ENCODE measurements at regions not wholly inside any gene's neighbourhood (a gene's known extent, or its start where the extent isn't known, plus 50 kb on each side); places are given as distances from the start of the nearest gene placed in this dataset.

DNA sequence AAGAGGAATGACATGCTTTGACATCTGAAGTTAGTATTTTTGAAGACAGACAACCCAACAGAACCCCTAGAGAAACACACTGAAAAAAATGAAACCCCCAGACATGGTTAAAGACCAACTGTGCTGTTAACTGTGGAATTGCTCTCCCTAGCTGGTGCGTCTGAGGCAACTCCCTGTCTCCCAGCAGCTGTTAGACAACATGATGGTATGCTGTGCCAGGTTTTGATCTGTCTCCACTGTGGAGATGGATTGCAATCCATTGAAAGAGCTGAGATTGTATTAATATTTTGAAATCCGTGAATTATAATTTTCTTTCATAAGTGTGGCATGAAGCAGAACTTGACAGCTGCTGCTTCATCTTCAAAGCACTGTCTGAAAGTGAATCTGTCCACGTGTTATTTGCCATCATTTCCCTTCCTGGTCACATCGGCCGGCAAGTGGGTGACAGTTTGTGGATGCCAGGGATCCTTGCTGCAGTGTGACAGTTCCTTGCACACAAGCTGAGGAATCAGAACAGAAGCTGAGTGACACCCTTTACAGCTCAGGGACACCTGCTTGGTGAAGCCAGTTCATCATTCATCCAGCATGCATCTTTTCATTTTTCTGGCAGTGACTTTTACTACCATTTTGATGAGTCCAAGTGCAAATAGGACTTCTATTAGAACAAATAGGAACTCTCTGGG lies 58.2 kb upstream of the ACSL3 start:
- no peaks in the 10 kb centered on the region for H3K27me3 Mint-ChIP-seq (ENCODE audit: low read depth)
- no peak overlapping the region for H3K4me3 Mint-ChIP-seq
- ATAC-seq (no peak), DNase-seq (ENCODE audit: low spot score) (no peak)
- peaks cover 4% of the 10 kb centered on the region; the same call in 1 of the 2 replicates for H3K4me1 Mint-ChIP-seq
- H3K27ac Mint-ChIP-seq, result no peak overlapping the region
- H3K9me3 Mint-ChIP-seq, result no peaks in the 10 kb centered on the region
- ChIA-PET POLR2A (no interaction called here), CTCF (no interaction called here)
- TF ChIP-seq, protein P1, sequence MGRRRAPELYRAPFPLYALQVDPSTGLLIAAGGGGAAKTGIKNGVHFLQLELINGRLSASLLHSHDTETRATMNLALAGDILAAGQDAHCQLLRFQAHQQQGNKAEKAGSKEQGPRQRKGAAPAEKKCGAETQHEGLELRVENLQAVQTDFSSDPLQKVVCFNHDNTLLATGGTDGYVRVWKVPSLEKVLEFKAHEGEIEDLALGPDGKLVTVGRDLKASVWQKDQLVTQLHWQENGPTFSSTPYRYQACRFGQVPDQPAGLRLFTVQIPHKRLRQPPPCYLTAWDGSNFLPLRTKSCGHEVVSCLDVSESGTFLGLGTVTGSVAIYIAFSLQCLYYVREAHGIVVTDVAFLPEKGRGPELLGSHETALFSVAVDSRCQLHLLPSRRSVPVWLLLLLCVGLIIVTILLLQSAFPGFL (CRISPR knock-in tag; IDR thresholded peaks at IDR 0.05; ENCODE audit: borderline replicate concordance), result no peak
- TF ChIP-seq, protein P2, sequence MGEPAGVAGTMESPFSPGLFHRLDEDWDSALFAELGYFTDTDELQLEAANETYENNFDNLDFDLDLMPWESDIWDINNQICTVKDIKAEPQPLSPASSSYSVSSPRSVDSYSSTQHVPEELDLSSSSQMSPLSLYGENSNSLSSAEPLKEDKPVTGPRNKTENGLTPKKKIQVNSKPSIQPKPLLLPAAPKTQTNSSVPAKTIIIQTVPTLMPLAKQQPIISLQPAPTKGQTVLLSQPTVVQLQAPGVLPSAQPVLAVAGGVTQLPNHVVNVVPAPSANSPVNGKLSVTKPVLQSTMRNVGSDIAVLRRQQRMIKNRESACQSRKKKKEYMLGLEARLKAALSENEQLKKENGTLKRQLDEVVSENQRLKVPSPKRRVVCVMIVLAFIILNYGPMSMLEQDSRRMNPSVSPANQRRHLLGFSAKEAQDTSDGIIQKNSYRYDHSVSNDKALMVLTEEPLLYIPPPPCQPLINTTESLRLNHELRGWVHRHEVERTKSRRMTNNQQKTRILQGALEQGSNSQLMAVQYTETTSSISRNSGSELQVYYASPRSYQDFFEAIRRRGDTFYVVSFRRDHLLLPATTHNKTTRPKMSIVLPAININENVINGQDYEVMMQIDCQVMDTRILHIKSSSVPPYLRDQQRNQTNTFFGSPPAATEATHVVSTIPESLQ (CRISPR knock-in tag; IDR thresholded peaks at IDR 0.05), result no peak
- TF ChIP-seq ZNF219 (CRISPR knock-in tag; IDR thresholded peaks at IDR 0.05; ENCODE audit: borderline replicate concordance), result no peak
- TF ChIP-seq GABPB1 (CRISPR knock-in tag; IDR thresholded peaks at IDR 0.05), result 0 out of 2 replicates have a peak, but pooled peaks have one; percentile 10
- H3K36me3 Mint-ChIP-seq, result no peaks in the 10 kb centered on the region

DNA sequence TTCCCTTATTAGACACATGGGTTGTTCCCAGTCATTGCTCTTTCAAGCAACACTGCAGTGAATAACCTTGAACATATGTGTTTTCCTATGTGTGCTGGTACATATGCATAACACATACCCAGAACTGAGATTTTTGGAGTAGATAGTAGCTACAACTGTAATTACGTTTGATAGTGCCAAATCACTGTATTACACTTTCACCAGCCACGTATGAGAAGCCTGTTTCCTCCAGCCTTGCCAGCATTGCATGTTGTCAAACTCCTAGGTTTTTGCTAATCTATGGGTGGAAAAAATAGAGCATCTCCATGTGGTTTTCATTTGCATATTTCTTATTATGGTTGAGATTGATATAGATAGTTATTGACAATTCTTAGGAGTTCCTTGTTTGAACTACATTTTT lies 56.5 kb upstream of the ACSL3 start:
- Mint-ChIP-seq H3K4me1 (peaks cover 4% of the 10 kb centered on the region; the same call in 1 of the 2 replicates), H3K4me3 (no peak overlapping the region), H3K27ac (no peak overlapping the region), H3K9me3 (no peaks in the 10 kb centered on the region), H3K27me3 (ENCODE audit: low read depth) (no peaks in the 10 kb centered on the region), H3K36me3 (no peaks in the 10 kb centered on the region)
- ChIA-PET POLR2A (interaction anchor here (0.5 kb wide), 1 partner anchor 56 kb away, joined by 6 read pairs; no protein-coding TSS in a partner anchor), CTCF (no interaction called here)
- ATAC-seq, result no peak
- TF ChIP-seq, protein P3, sequence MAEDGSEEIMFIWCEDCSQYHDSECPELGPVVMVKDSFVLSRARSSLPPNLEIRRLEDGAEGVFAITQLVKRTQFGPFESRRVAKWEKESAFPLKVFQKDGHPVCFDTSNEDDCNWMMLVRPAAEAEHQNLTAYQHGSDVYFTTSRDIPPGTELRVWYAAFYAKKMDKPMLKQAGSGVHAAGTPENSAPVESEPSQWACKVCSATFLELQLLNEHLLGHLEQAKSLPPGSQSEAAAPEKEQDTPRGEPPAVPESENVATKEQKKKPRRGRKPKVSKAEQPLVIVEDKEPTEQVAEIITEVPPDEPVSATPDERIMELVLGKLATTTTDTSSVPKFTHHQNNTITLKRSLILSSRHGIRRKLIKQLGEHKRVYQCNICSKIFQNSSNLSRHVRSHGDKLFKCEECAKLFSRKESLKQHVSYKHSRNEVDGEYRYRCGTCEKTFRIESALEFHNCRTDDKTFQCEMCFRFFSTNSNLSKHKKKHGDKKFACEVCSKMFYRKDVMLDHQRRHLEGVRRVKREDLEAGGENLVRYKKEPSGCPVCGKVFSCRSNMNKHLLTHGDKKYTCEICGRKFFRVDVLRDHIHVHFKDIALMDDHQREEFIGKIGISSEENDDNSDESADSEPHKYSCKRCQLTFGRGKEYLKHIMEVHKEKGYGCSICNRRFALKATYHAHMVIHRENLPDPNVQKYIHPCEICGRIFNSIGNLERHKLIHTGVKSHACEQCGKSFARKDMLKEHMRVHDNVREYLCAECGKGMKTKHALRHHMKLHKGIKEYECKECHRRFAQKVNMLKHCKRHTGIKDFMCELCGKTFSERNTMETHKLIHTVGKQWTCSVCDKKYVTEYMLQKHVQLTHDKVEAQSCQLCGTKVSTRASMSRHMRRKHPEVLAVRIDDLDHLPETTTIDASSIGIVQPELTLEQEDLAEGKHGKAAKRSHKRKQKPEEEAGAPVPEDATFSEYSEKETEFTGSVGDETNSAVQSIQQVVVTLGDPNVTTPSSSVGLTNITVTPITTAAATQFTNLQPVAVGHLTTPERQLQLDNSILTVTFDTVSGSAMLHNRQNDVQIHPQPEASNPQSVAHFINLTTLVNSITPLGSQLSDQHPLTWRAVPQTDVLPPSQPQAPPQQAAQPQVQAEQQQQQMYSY (CRISPR knock-in tag; IDR thresholded peaks at IDR 0.05), result no peak
- TF ChIP-seq, protein P4, sequence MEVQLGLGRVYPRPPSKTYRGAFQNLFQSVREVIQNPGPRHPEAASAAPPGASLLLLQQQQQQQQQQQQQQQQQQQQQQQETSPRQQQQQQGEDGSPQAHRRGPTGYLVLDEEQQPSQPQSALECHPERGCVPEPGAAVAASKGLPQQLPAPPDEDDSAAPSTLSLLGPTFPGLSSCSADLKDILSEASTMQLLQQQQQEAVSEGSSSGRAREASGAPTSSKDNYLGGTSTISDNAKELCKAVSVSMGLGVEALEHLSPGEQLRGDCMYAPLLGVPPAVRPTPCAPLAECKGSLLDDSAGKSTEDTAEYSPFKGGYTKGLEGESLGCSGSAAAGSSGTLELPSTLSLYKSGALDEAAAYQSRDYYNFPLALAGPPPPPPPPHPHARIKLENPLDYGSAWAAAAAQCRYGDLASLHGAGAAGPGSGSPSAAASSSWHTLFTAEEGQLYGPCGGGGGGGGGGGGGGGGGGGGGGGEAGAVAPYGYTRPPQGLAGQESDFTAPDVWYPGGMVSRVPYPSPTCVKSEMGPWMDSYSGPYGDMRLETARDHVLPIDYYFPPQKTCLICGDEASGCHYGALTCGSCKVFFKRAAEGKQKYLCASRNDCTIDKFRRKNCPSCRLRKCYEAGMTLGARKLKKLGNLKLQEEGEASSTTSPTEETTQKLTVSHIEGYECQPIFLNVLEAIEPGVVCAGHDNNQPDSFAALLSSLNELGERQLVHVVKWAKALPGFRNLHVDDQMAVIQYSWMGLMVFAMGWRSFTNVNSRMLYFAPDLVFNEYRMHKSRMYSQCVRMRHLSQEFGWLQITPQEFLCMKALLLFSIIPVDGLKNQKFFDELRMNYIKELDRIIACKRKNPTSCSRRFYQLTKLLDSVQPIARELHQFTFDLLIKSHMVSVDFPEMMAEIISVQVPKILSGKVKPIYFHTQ (CRISPR knock-in tag; IDR thresholded peaks at IDR 0.05), result no peak
- no peak for TF ChIP-seq IRF2 (CRISPR knock-in tag; IDR thresholded peaks at IDR 0.05; ENCODE audit: borderline replicate concordance, low read depth)
- TF ChIP-seq ZNF416 (CRISPR knock-in tag; IDR thresholded peaks at IDR 0.05), result no peak
- TF ChIP-seq HMGA2 (CRISPR knock-in tag; IDR thresholded peaks at IDR 0.05), result no peak
- DNase-seq (ENCODE audit: low spot score), result no peak

DNA sequence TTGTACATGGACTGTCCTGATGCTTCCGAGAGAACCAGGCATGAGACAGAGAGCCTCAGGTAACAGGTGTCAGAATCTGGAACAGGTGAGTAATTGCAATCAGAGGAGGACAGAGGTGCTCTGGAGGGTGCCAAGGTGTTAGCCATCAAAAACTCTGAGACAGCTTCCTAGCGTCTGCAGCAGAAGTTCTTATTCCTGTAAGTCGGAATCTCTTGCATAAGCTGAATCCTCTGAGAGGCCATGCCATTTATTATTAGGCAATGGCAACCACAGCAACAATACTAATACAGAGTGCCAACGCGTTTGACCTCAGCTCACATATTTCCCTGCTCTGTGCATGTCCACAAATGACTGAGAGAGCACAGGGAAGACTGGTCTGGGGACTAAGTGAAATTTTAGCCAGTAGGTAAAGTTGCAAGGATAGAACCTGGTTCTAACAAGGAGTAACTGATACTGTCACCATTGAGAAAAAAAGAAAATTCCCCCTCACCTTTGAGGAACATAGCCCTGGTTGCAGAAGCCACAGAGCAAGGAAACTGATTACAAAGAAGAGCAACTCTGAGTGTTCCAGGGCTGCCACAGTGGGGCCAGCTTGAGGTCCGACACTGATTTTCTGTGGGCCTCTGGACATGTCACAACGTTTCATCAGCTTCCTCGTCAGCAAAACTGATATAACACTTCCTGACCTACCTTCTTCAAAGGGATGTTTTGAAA lies 55.1 kb upstream of the ACSL3 start:
- TF ChIP-seq RORB (CRISPR knock-in tag; IDR thresholded peaks at IDR 0.05) (no peak), GABPB1 (CRISPR knock-in tag; IDR thresholded peaks at IDR 0.05) (peak; percentile 99)
- ChIA-PET POLR2A (no interaction called here), CTCF (interaction anchor here (1.0 to 1.2 kb wide), 2 partner anchors 9 to 115 kb away, joined by 3 read pairs; no protein-coding TSS in a partner anchor)
- Mint-ChIP-seq H3K36me3 (no peaks in the 10 kb centered on the region), H3K4me3 (no peak overlapping the region), H3K9me3 (no peaks in the 10 kb centered on the region), H3K27ac (no peak overlapping the region), H3K27me3 (ENCODE audit: low read depth) (no peaks in the 10 kb centered on the region), H3K4me1 (peaks cover 4% of the 10 kb centered on the region; the same call in 1 of the 2 replicates)
- no peak; the same call in 1 of the 2 replicates for ATAC-seq
- DNase-seq (ENCODE audit: low spot score), result no peak
